ENCODE measurements at regions not wholly inside any gene's neighbourhood (a gene's known extent, or its start where the extent isn't known, plus 50 kb on each side); places are given as distances from the start of the nearest gene placed in this dataset.
A peak's percentile ranks its signal among the peaks of the same experiment; 100 is the strongest.

- ChIA-PET POLR2A (ENCODE audit: low non-redundant PET) (no interaction called here), CTCF (interaction anchor here (0.8 kb wide), 1 partner anchor 22 kb away, joined by 3 read pairs; no protein-coding TSS in a partner anchor)
- no peak for TF ChIP-seq CTCF (conservative IDR thresholded peaks at IDR 0.05; ENCODE audit: low read depth)
- H3K27ac ChIP-seq, result no peak overlapping the region
- DNase-seq (ENCODE audit: low spot score), result peak; percentile 33
Observed at GRCh38 chr9:82810915-82811314, 252.0 kb downstream of the RASEF start.

GRCh38 chr9:82819260-82819659, 243.7 kb downstream of the RASEF start:
- TF ChIP-seq CTCF (conservative IDR thresholded peaks at IDR 0.05; ENCODE audit: low read depth), result no peak
- no peak overlapping the region for H3K27ac ChIP-seq
- DNase-seq (ENCODE audit: low spot score), result no peak
- CTCF ChIA-PET, result no interaction called here
- POLR2A ChIA-PET (ENCODE audit: low non-redundant PET), result no interaction called here

GRCh38 chr9:82820186-82820585, 242.8 kb downstream of the RASEF start:
- H3K27ac ChIP-seq, result no peak overlapping the region
- DNase-seq (ENCODE audit: low spot score), result no peak
- POLR2A ChIA-PET (ENCODE audit: low non-redundant PET), result no interaction called here
- CTCF ChIA-PET, result interaction anchor here (0.7 kb wide), 1 partner anchor 108 kb away, joined by 4 read pairs; no protein-coding TSS in a partner anchor
- no peak for TF ChIP-seq CTCF (conservative IDR thresholded peaks at IDR 0.05; ENCODE audit: low read depth)

GRCh38 chr9:82829818-82830217, 233.1 kb downstream of the RASEF start:
- no peak for TF ChIP-seq CTCF (conservative IDR thresholded peaks at IDR 0.05; ENCODE audit: low read depth)
- POLR2A ChIA-PET (ENCODE audit: low non-redundant PET), result no interaction called here
- CTCF ChIA-PET, result interaction anchor here (1.0 kb wide), 1 partner anchor 41 kb away, joined by 3 read pairs; no protein-coding TSS in a partner anchor
- no peak overlapping the region for H3K27ac ChIP-seq
- peak; percentile 3 for DNase-seq (ENCODE audit: low spot score)

- no peak for TF ChIP-seq CTCF (conservative IDR thresholded peaks at IDR 0.05; ENCODE audit: low read depth)
- ChIA-PET POLR2A (ENCODE audit: low non-redundant PET) (no interaction called here), CTCF (interaction anchor here (0.8 kb wide), 1 partner anchor 465 kb away, joined by 3 read pairs; no protein-coding TSS in a partner anchor)
- H3K27ac ChIP-seq, result no peak overlapping the region
- DNase-seq (ENCODE audit: low spot score), result no peak
Observed at GRCh38 chr9:82865524-82865923, 197.4 kb downstream of the RASEF start.

- POLR2A ChIA-PET (ENCODE audit: low non-redundant PET), result no interaction called here
- no peak for TF ChIP-seq CTCF (conservative IDR thresholded peaks at IDR 0.05; ENCODE audit: low read depth)
- DNase-seq (ENCODE audit: low spot score), result no peak
- CTCF ChIA-PET, result no interaction called here
- H3K27ac ChIP-seq, result no peak overlapping the region
Observed at GRCh38 chr9:82880336-82881050, 182.4 kb downstream of the RASEF start.

All from RWPE1 (cell line).